D721Med (cell line): ENCODE measurements at regions not wholly inside any gene's neighbourhood (a gene's known extent, or its start where the extent isn't known, plus 50 kb on each side); places are given as distances from the start of the nearest gene placed in this dataset.
"Not testable (repeated sequence)": the region's sequence is repeated elsewhere in the genome, so short reads cannot be mapped to it uniquely, and the experiment has no call there.

Experiments
- DNase-seq: peaks from one replicate; pipeline ENCODE4 v3.0.0; 2011; ENCODE audit warnings: low spot score; ENCODE audit not compliant: insufficient read length
- FAIRE-seq: peaks from 2 replicates; lab custom pipeline; 2011; peaks lifted over from hg19 to GRCh38; lab: Jason Lieb, UNC
- TF ChIP-seq, protein P1 (sequence below): IDR thresholded peaks from 2 replicates; pipeline ENCODE4 v1.5.1; 2012; ENCODE audit warnings: mild to moderate bottlenecking, control low read depth; ENCODE audit not compliant: insufficient read depth; ENCODE audit errors: missing control alignments

DNA sequence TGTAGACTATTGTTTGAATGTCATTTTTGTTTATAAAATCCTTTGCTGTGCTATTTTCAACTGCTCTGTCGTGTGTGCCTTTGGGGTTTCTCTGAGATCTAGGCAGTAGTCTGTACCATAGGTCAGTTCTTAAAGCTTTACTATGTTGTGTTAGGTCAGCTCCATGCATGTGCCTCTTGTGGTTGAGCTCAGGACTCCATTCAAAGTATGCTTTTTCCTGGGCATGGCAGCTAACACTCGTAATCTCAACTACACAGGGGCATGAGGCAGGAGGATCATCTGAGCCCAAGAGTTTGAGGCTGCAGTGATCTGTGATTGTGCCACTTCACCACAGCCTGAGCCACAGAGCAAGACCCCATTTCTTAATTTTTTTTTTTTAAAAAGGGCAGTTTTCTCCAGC is 174.4 kb upstream of the SPHKAP start:
- no peak for FAIRE-seq
- DNase-seq: no peak
- TF ChIP-seq, protein P1, sequence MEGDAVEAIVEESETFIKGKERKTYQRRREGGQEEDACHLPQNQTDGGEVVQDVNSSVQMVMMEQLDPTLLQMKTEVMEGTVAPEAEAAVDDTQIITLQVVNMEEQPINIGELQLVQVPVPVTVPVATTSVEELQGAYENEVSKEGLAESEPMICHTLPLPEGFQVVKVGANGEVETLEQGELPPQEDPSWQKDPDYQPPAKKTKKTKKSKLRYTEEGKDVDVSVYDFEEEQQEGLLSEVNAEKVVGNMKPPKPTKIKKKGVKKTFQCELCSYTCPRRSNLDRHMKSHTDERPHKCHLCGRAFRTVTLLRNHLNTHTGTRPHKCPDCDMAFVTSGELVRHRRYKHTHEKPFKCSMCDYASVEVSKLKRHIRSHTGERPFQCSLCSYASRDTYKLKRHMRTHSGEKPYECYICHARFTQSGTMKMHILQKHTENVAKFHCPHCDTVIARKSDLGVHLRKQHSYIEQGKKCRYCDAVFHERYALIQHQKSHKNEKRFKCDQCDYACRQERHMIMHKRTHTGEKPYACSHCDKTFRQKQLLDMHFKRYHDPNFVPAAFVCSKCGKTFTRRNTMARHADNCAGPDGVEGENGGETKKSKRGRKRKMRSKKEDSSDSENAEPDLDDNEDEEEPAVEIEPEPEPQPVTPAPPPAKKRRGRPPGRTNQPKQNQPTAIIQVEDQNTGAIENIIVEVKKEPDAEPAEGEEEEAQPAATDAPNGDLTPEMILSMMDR: no peak

DNA sequence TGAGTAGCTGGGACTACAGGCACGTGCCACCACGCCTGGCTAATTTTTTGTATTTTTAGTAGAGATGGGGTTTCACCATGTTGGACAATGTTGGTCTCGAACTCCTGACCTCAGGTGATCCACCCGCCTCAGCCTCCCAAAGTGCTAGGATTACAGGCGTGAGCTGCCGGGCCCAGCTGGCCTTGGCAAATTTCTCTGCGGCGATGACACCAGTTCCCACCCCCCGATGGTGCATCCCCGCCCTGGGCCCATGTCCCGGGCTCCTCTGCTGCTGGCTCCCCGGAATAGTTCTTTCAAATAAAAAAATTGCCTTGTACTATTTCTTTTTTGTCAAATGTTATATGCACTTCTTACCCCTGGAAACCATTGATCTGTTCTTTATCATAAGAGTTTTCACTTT is 171.5 kb upstream of the SPHKAP start:
- not testable (repeated sequence) for DNase-seq, FAIRE-seq

DNA sequence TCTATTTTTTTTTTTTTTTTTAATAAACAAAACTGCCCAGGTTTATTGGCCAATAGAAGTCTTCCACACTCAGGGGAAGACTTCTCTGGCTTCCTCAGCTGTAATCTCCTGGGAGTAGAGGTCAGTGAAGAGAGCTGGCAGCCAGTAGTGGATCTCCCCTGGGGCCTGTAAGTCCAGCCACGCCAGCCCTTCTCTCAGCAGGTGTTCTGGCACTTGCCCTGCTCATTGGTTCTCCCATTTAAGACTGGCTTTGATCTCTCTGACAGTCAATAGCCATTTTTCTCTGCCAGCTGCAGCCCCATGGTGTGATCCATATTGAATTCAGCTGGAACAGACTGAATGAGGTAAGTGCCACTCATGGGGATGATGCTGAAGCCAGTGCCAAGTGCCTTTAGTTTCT is 170.6 kb upstream of the SPHKAP start:
- TF ChIP-seq, protein P1: no peak
- DNase-seq (no peak), FAIRE-seq (no peak)

DNA sequence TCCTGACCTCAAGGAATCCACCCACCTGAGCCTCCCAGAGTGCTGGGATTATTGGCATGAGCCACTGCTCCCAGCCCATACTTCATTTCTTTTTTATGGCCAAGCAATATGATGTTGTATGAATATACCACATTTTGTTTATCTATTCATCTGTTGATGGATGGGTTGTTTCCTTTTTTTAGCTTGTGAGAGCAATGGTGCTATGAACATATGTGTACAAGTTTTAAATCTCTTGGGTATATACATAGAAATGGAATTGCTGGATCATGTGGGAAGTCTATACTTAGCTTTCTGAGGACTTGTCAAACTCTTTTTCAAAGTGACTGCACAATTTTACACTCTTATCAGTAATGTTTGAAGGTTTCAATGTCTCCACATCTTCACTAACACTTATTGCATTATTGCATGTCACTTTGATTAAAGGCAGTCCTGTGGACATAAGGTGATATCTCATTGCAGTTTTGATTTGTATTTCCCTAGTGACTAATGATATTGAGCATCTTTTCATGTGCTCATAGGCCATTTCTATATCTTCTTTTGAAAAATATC is 167.1 kb upstream of the SPHKAP start:
- TF ChIP-seq, protein P1: no peak
- DNase-seq (no peak), FAIRE-seq (no peak)

DNA sequence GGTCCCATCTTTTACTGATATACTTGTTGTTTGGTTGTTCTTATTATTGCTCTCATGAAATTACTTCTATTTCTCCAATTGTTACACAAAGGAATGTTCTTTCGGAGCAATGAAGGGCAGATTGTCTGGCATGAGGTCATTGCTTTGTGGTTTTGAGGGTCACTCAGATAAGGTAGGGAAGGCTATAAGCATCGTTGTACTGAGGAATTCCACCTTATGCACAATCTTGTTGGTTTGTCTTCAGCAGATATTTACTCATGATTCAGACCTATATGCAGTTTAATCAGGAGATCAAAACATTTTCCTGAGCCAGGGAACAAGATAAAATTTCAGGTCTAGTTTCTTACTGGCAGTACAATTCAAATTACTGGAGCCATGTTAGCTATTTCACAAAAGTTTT is 163.0 kb upstream of the SPHKAP start:
- DNase-seq: no peak
- no peak for FAIRE-seq
- TF ChIP-seq, protein P1: no peak

DNA sequence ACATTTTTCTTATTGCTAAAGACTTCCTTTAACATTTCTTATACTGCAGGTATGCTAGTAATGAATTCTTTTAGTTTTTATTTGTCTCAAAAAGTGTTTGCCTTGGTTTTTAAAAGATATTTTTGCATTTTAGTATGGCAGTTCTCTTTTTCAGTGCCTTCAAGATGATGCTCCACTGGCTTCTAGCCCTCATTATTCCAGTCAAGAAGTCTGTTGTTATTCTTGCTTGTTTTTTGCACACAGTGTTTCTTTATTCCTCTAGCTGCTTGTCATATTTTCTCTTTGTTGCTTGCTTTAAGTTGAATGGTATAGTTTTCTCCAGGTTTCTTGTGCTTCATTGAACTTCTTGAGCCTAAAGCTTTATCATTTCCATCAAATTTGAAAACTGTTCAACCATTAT is 158.0 kb upstream of the SPHKAP start:
- FAIRE-seq (no peak), DNase-seq (no peak)
- TF ChIP-seq, protein P1: no peak

DNA sequence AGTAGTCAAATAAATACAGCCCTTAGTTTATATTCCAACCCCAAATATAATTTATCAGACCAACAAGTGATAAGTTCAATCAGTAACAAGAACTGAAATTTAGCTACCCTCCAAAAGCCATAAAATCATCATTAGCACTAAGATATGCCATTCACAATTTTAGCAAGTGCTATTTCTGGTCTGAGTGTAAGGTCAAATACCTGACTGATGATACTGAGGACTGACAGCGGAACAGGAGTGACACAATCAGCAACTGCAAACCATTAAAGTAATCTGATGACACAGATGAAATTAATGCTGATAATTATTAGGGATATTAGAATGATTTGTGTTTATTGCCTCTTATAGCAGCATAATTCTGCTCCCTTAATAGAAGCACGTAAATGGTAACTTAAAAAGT is 152.7 kb upstream of the SPHKAP start:
- TF ChIP-seq, protein P1: no peak
- FAIRE-seq: no peak
- DNase-seq: no peak

DNA sequence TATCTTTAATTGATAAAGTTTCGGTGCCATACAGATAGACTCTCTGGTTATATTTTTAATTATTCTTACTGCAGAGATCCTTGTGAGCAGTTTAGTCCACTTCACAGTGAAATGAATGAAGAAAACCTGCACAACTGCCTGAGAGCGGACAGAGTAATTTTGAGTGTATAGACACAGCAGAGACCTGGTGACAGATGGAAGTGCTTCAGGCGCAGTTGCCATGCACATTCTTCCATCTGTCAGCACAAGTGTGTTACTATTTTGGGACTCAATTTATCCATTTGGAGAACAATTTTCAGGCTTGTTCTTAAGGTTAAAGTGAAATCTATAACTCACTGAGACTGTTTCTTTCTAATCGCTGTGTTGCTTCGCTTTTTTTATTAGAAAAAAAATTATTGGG is 147.8 kb upstream of the SPHKAP start:
- TF ChIP-seq, protein P1: no peak
- DNase-seq (no peak), FAIRE-seq (no peak)
